Keratinocyte (primary cell): ENCODE measurements at regions not wholly inside any gene's neighbourhood (a gene's known extent, or its start where the extent isn't known, plus 50 kb on each side); places are given as distances from the start of the nearest gene placed in this dataset.

Source experiments
- DNase-seq: peaks from one replicate; pipeline ENCODE4 v3.0.0-alpha.2; 2011; ENCODE audit warnings: low read depth, missing footprints, low spot score
- FAIRE-seq: peaks from 2 replicates; lab custom pipeline; 2011; peaks lifted over from hg19 to GRCh38; lab: Jason Lieb, UNC
- H2AFZ ChIP-seq: 2 replicates; pipeline ENCODE4 v1.6.0; 2012; ENCODE audit warnings: low read length, control low read depth, inconsistent platforms; ENCODE audit not compliant: control insufficient read depth
- H3K27ac ChIP-seq: 2 replicates; pipeline ENCODE4 v1.5.1; 2011; ENCODE audit warnings: low read length; ENCODE audit not compliant: control insufficient read depth, insufficient read depth
- H3K27me3 ChIP-seq: 3 replicates; pipeline ENCODE4 v1.6.0; 2011; ENCODE audit warnings: low read length; ENCODE audit not compliant: control insufficient read depth, insufficient read depth; ENCODE audit errors: extremely low read depth
- H3K36me3 ChIP-seq, 2 experiments: 2 replicates in 1 of 2; 3 replicates in 1 of 2; pipeline ENCODE4 v1.5.1; 2011; ENCODE audit warnings: low read length in 2 of 2, mild to moderate bottlenecking in 1 of 2; ENCODE audit not compliant: control insufficient read depth in 2 of 2, insufficient read depth in 2 of 2; ENCODE audit errors: extremely low read depth in 1 of 2
- H3K4me1 ChIP-seq: 3 replicates; pipeline ENCODE4 v1.5.1; 2011; ENCODE audit warnings: low read length; ENCODE audit not compliant: control insufficient read depth, insufficient read depth; ENCODE audit errors: extremely low read depth
- H3K4me2 ChIP-seq: 3 replicates; pipeline ENCODE4 v1.6.0; 2011; ENCODE audit warnings: low read depth, low read length; ENCODE audit not compliant: control insufficient read depth, insufficient read depth; ENCODE audit errors: extremely low read depth
- H3K4me3 ChIP-seq, 3 experiments: fragments of 200-600 bp in 1 of 3; sonication (generic) in 1 of 3; 2 replicates in 2 of 3; 3 replicates in 1 of 3; pipeline ENCODE4 v1.5.1; 2011 to 2016; ENCODE audit warnings: low read length in 3 of 3, mild to moderate bottlenecking in 3 of 3, control low read depth in 2 of 3, inconsistent platforms in 1 of 3, low read depth in 1 of 3, mixed read lengths in 1 of 3, mixed run types in 1 of 3, moderate library complexity in 1 of 3; ENCODE audit not compliant: control insufficient read depth in 2 of 3, insufficient read depth in 2 of 3; ENCODE audit errors: extremely low read depth in 1 of 3
- H3K79me2 ChIP-seq: 2 replicates; pipeline ENCODE4 v1.6.0; 2012; ENCODE audit warnings: low read length; ENCODE audit not compliant: control insufficient read depth, insufficient read depth
- H3K9ac ChIP-seq: 3 replicates; pipeline ENCODE4 v1.6.0; 2011; ENCODE audit warnings: low read length; ENCODE audit not compliant: control insufficient read depth, insufficient read depth; ENCODE audit errors: extremely low read depth
- H3K9me1 ChIP-seq: 3 replicates; pipeline ENCODE4 v1.6.0; 2011; ENCODE audit warnings: low read length; ENCODE audit not compliant: control insufficient read depth, insufficient read depth; ENCODE audit errors: extremely low read depth
- H3K9me3 ChIP-seq: 2 replicates; pipeline ENCODE4 v1.5.1; 2012; ENCODE audit warnings: low read depth, low read length; ENCODE audit not compliant: control insufficient read depth
- H4K20me1 ChIP-seq: 3 replicates; pipeline ENCODE4 v1.6.0; 2011; ENCODE audit warnings: low read length; ENCODE audit not compliant: control insufficient read depth, insufficient read depth; ENCODE audit errors: extremely low read depth
- EZH2 ChIP-seq: IDR thresholded peaks from one replicate; pipeline ENCODE4 v1.6.1; 2012; ENCODE audit warnings: inconsistent platforms, mild to moderate bottlenecking, low read length, moderate library complexity
- dilution Hi-C: fragments of 300-500 bp; cut with MboI; formaldehyde crosslinking; loops from one replicate; pipeline ENCODE4 v1.7.0; 2020; ENCODE audit warnings: low sequenced_read_pairs; ENCODE audit not compliant: extremely low pct_ligation_motif_present
- TF ChIP-seq, protein P1 (sequence below), 3 experiments: IDR thresholded peaks in 1 of 3; conservative IDR thresholded peaks in 1 of 3; optimal IDR thresholded peaks in 1 of 3; 2 replicates in 2 of 3; 3 replicates in 1 of 3; pipeline versions ENCODE3 to v1.5.1; 2011; ENCODE audit warnings: low read length in 3 of 3, mild to moderate bottlenecking in 3 of 3, moderate library complexity in 2 of 3, control low read depth in 1 of 3, inconsistent platforms in 1 of 3; ENCODE audit not compliant: insufficient read depth in 2 of 3; ENCODE audit errors: extremely low read depth in 1 of 3

DNA sequence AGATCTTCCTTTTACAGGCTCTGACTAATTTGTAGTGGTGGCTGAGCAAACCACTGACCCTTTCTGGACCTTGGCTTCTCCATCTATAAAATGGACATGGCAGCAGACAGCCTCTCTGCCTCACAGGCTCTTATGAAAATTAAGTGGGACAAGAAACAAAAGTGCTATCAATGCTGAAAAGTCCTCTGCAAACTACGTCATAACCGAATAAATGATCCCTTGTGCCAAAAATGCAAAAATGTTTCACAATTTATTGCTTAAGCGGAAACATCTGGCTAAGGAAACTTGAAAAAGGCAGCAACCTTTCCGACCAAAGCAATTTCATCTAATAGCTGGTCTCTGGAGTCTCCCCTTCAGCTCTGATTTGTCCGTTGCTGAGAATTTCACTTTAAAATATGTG lies 108.5 kb upstream of the PLXNC1 start:
- no peak overlapping the region for H3K27ac ChIP-seq
- no peaks in the 10 kb centered on the region for H3K79me2 ChIP-seq
- DNase-seq (no peak), FAIRE-seq (no peak)
- H2AFZ ChIP-seq: no peak overlapping the region
- H4K20me1 ChIP-seq: no peaks in the 10 kb centered on the region
- no peaks in the 10 kb centered on the region for H3K27me3 ChIP-seq
- H3K36me3 ChIP-seq: no peaks in the 10 kb centered on the region
- no peaks in the 10 kb centered on the region for H3K9me1 ChIP-seq
- dilution Hi-C loops: no loop called here
- no peaks in the 10 kb centered on the region for H3K4me1 ChIP-seq
- no peaks in the 10 kb centered on the region for H3K9me3 ChIP-seq
- H3K4me3 ChIP-seq: no peak overlapping the region
- H3K4me2 ChIP-seq: no peak overlapping the region
- TF ChIP-seq, protein P1, sequence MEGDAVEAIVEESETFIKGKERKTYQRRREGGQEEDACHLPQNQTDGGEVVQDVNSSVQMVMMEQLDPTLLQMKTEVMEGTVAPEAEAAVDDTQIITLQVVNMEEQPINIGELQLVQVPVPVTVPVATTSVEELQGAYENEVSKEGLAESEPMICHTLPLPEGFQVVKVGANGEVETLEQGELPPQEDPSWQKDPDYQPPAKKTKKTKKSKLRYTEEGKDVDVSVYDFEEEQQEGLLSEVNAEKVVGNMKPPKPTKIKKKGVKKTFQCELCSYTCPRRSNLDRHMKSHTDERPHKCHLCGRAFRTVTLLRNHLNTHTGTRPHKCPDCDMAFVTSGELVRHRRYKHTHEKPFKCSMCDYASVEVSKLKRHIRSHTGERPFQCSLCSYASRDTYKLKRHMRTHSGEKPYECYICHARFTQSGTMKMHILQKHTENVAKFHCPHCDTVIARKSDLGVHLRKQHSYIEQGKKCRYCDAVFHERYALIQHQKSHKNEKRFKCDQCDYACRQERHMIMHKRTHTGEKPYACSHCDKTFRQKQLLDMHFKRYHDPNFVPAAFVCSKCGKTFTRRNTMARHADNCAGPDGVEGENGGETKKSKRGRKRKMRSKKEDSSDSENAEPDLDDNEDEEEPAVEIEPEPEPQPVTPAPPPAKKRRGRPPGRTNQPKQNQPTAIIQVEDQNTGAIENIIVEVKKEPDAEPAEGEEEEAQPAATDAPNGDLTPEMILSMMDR (optimal IDR thresholded peaks at IDR 0.05 in 1 of 3, IDR thresholded peaks at IDR 0.05 in 1 of 3, conservative IDR thresholded peaks at IDR 0.05 in 1 of 3; ENCODE audit: extremely low read depth in 1 of 3, insufficient read depth in 2 of 3, low read length in 3 of 3): no peak
- no peak for TF ChIP-seq EZH2
- no peak overlapping the region for H3K9ac ChIP-seq

DNA sequence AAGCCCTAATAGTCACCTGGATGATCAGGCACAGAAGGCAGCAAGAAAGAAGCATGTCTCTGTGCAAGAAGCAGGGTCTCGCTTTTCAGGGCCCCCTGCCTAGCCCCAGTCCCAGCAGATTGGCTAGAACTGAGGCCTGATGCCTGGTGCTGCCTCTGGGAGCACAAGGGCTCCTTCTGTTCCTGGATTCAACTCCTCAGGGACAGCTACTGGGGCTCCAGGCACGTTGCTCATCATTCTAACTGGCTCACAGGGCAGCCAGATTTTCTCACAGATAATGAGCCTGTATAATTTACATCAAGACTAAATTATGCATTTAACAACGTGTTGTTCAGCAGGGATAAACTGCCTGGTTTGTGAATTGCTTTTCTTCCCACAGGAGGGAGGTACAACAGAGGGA lies 106.5 kb upstream of the PLXNC1 start:
- H3K4me2 ChIP-seq: no peak overlapping the region
- H3K36me3 ChIP-seq: no peaks in the 10 kb centered on the region
- no peaks in the 10 kb centered on the region for H3K9me3 ChIP-seq
- dilution Hi-C loops: no loop called here
- H3K9ac ChIP-seq: no peak overlapping the region
- H3K27me3 ChIP-seq: no peaks in the 10 kb centered on the region
- H3K4me1 ChIP-seq: peaks cover 10% of the 10 kb centered on the region
- no peaks in the 10 kb centered on the region for H4K20me1 ChIP-seq
- no peak for FAIRE-seq
- H2AFZ ChIP-seq: no peak overlapping the region
- no peak overlapping the region for H3K4me3 ChIP-seq
- no peaks in the 10 kb centered on the region for H3K79me2 ChIP-seq
- TF ChIP-seq, protein P1 (optimal IDR thresholded peaks at IDR 0.05 in 1 of 3, IDR thresholded peaks at IDR 0.05 in 1 of 3, conservative IDR thresholded peaks at IDR 0.05 in 1 of 3; ENCODE audit: extremely low read depth in 1 of 3, insufficient read depth in 2 of 3, low read length in 3 of 3): no peak
- TF ChIP-seq EZH2: no peak
- H3K27ac ChIP-seq: no peak overlapping the region
- no peaks in the 10 kb centered on the region for H3K9me1 ChIP-seq
- DNase-seq: no peak
